Myocyte (in vitro differentiated cells): ENCODE measurements at regions not wholly inside any gene's neighbourhood (a gene's known extent, or its start where the extent isn't known, plus 50 kb on each side); places are given as distances from the start of the nearest gene placed in this dataset.
A peak's percentile ranks its signal among the peaks of the same experiment; 100 is the strongest.

Experiments
- DNase-seq: peaks from one replicate; pipeline ENCODE4 v3.0.0-alpha.2; 2012; ENCODE audit warnings: low read depth

DNA sequence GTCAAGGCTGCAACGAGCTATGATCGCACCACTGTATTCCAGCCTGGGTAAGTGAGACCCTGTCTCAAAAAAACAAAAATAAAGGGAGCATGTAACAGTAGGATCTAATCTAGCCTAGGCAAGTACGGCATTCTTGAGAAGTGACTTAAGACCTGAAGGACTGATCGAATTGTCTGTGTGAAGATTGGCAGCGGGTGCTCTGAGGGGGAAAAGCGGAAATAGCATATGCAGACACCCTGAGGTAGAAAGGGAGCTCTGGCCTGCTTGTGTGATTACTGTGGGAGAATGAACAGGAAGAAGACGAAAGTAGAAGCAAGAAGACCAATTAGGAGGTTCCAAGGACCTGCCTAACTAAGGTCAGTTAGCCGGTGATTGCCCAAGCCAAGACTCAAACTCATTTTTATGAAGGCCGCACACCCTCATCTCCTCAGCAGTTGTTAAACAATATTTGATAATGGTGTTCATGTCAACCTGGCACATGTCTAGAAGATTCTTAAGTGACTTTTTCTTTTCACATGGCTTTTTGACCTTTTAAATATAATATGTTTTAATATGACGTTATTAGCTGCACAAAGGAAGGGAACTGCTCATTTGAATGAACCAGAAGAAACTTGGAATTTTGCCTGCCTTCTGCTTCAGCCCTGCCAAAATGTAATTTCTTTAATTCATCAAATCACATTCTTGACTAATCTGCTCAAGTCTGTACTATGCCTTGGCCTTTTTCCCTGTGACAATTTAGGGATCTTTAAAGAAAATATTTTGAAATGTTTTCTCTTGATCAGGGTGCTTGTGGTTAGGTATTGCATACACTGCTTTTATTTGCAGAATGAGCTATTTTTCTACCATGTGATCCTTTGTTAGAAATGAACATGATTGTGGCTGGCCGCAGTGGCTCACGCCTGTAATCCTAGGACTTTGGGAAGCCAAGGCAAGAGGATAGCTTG lies 289.2 kb upstream of the DMRT1 start:
- no peak for DNase-seq

DNA sequence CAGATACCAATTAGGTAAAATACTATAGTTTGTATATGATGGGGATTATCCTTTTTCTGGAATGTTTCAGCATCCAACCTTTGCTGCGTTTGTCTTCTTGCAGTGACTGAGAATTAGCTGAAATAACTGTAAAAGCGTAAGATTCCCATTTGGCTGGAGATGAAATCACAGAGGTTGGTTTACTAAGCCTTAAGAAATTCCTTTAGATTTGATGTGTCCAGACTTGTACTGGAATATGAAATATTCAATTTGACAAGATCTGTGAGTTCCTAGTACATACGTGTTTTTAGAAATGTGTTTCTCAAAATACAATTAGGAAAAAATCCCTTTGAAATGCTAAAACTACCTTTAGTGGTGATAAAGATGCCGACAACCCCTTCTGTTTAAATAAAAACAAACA lies 286.0 kb upstream of the DMRT1 start:
- DNase-seq, result no peak

DNA sequence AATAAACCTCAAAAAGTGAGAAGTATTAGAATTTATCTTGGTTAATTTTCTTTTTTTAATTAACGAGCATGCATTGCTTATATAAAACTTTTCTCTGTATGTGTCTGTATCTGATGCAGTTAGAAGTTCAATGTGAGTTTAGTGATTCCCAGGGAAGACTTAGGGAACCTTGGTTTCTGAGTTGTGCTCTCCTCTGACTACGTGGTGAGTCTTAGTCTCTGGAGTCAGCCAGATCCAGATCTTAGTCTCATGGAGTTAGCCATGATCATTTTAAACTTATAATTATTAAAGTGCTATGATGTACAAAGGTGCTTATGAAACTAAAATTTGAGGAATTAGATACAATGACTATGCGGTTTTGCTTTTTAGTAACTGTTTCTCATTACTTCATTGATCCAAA lies 285.3 kb upstream of the DMRT1 start:
- DNase-seq, result no peak

DNA sequence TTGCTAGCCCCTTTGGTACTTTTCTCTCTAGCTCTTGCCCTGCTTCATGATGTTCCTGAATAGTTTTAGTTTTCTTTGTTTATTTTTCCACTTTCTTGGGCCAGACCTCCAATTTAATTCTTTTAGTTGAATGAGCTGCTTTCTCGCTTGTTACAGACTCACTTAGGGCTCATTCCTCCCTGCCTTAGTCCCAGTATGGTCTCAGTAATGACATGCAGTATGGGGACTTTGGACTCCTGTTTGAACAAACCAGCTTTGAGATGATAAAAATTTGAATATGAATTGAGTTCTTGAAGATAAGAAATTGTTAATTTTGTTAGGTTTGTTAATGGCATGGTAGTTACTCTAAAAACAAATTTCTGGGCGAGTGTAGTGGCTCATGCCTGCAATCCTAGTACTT lies 284.8 kb upstream of the DMRT1 start:
- no peak for DNase-seq

DNA sequence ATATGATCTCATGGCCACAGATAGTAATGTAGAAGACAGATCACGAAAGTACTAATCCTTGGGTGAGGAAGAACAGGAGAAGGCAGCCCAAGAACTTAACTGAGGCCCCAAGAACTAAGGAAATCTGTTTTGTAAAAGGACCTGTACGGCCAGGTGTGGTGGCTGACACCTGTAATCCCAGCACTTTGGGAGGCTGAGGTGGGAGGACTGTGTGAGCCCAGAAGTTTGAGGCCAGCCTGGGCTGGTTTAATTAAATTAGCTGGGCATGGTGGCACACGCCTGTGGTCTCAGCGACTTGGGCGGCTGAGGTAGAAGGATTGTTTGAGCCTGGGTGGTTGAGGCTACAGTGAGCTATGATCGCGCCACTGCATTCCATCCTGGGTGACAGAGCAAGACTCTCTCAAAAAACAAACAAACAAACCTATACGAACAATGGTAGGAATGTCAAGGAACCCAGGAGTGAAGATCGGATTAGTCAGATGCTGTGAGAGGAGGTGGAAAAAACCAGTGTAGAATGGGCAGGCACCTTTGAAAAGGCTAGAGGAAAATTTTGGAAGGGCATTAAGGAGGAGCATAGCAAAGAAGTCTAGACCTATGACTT lies 283.8 kb upstream of the DMRT1 start:
- DNase-seq, result no peak

DNA sequence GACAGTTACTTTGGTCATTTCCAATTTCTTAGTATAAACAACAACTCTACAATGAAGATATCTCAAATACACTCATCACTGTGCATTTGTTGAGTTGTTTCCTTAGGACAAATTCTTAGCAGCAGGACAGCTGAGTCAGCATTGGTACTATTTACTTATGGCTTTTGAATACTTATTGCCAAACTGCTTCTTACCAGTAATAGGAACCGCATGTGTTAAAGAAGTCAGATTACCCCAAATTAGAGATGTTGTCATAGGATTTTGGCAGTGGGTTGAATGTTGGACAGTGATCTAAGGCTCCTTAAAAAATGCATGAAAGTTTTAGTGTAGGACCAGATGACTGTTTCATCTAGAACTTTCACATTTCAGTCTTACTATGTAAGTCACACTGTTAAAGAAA lies 280.1 kb upstream of the DMRT1 start:
- DNase-seq, result no peak

DNA sequence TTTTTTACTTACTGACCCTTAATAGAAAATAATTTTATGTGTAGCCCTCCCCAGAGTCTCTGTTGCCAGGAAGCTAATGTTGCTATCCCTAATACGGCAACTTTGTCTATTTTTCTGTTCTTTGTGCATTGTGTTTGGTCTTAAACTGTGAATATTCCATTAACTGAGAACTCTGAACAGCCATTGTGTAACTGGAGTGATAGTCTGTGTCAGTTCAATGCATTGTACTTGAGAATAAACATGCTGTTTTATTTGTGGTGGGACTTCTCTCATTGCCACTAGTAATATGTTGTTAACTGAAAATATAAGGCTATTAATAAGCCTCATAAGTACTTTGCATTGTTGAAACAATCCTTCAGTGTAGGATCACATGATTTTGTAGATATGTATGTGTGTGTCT lies 278.3 kb upstream of the DMRT1 start:
- DNase-seq, result no peak

DNA sequence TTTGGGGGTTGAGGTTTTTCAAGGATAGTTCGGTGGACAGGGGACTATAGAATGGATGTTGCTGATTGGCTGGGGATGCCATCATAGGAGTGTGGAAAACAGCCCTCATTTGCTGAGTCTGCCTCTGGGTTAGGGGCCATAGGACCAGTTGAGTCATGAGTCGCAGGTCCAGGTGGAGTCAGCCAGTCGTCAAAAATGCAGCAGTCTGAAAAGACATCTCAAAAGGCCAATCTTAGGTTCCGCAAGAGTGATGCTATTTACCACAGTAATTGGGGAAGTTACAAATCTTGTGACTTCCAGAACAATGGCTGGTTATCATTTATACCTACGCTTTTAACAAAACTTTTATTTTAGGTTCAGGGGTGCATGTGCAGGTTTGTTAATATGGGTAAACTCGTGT lies 276.0 kb upstream of the DMRT1 start:
- DNase-seq, result no peak

DNA sequence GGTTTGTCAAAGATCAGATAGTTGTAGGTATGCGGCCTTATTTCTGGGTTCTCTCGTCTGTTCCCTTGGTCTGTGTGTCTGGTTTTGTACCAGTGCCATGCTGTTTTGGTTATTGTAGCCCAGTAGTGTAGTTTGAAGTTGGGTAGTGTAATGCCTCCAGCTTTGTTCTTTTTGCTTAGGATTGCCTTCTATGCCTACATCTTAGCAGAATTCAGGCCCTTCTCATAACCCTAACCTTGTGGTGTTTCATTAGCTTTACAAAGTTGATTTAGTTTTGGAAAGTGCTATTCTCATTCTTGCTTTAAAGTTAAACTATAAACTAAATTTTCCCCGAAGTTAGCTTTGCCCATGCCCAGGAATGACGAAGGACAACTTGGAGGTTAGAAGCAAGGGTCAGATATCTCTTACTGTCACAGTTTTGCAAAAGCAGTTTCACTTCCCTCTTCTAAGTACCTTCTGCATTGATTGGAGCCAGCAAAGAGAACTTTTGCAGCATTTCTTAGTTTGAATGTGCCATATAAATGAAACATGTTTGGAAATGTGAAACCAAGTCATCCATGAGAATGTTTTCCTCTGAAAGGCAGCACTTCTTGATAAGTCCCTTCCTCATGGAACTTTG lies 274.3 kb upstream of the DMRT1 start:
- no peak for DNase-seq

DNA sequence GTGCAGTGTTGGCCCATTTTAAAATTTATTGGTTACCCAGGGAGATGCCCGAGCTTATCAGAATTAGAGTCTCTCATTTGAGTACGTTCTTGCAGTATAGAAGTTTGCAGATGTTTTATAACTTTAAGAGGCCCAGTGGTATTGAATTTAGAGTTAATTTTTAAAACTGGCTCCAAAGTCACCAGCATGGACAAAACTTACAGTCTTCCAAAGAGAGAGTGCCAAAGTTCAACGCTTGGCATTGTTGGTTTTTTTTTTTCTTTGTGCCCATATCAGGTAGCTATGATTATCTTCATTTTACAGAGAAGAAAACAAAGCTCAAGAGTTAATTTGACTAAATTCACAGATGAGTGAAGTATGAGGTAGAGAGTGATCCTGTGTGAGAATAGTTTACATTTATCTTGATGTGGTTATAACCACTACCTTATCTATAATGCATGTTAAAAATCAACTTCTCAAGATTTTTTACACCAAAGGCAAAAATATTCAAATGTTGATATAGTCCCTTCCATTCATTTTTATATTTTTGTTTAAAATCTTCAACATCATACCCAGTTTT lies 273.7 kb upstream of the DMRT1 start:
- DNase-seq, result no peak

DNA sequence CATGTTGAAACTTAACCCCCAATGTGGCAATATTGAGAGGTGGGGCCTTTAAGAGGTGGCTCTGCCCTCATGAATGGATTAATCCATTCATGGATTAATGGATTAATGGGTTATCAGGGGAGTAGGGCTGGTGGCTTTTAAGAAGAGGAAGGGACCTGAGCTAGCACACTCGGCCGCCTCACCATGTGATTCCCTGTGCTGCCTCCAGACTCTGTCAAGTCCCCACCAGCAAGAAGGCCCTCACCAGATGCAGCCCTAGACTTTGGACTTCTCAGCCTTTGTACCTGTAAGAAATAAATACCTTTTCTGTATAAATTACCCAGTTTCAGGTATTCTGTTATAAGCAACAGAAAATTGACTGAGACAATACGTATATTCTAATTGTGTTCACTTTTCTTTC lies 272.2 kb upstream of the DMRT1 start:
- no peak for DNase-seq

DNA sequence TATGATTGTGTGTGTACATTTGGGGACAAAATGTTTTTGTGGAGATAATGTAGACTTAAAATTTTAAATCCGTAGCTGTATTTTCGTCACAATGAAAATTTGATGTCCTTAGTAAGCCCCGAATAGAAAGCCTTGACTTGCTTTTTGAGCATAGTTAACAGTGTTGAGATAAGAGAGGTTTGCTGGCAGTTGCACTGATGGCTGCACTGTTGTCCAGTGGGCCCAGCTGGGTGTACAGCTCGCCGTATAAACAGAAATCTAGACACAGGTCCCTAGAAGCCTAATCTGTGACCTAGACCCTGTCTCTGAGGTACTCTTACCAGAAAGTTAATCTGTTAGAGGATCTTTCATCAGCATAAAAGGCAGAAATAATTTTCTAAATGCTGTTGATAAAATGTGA lies 271.3 kb upstream of the DMRT1 start:
- no peak for DNase-seq

DNA sequence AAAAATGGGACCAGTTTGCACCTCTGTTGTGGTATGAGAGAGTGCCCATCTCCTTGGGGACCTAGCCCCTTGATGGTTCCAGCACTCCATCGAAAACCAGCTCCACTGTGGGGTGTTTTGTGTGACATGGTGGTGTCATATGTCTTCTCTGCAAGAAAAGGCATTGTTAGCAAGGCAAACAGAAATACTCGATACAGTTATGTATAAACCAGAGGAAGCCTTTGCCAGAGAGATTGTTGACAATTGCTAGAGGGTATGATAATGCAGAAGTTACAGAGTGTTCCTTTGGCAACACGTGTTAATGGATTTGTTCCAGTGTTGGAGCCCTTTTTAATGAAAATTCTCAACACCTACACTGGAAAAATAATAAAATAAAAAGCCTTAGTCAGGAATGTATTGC lies 270.4 kb upstream of the DMRT1 start:
- no peak for DNase-seq

DNA sequence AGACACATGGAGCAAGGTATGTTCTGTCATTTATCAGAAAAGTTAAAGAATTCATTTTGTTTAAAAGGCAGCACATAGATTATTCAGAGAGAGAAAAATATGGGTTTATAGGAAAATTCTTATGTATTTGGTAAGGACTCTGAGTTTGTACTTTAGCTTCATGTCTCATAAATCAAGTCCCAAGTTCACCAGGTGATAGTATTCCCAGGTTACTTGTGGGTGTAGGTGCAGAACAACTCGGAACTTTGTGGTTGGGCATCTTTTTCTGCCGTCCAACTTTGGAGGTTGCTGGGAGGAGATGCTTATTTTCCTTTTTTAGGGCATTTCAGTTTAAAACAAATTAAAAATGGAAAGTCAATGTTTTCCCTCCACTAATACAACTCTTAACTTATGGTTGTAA lies 269.8 kb upstream of the DMRT1 start:
- no peak for DNase-seq

DNA sequence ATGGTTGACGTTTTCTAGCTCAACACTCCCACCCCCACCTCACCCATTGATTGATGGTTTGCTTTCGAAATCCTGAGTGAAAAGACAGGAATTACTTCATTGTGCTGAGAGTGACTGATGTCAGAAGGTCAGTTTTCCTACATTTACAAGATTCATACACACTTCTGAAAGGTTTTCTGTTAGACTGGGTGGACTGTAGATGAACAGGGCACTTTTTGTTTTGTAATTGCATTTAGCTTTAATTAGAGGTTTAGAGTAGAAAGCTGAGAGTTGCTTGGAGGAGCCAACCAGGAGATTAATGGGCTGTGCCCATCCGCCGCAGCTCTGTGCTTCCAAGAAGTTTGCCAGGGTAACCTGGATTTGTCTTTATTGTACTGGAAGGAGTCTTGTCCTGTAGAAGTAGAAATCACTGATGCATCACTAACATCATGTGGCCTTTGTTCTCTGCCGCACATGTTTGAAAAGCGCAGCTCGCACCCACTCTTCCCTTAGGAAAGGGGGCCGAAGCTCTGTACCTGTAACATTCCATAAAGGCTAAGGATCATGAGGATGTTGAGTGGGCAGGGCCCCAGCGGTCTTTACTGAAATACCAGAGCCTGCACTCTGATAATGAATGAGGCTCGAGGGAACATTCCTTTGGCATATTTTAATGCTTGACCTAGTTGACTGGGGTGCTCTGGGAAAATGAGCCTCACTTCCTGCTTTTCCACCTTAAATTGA lies 267.6 kb upstream of the DMRT1 start:
- DNase-seq, result no peak

DNA sequence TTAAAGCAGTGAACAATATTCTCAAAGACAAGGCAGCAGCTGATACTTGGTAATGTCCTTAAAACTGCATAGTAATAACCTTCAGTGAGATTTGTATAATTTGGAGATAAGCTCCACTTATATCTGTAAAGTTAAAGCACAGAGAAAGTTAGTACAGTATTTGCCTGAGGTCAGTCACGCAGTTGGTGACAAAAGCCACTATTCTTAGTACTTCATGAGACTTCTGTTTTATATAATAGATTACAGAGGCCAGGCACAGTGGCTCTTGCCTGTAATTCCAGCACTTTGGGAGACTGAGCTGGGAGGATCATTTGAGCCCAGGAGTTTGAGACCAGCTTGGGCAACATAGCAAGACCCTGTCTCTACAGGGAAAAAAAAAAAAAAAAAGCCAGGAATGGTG lies 266.4 kb upstream of the DMRT1 start:
- DNase-seq, result no peak

DNA sequence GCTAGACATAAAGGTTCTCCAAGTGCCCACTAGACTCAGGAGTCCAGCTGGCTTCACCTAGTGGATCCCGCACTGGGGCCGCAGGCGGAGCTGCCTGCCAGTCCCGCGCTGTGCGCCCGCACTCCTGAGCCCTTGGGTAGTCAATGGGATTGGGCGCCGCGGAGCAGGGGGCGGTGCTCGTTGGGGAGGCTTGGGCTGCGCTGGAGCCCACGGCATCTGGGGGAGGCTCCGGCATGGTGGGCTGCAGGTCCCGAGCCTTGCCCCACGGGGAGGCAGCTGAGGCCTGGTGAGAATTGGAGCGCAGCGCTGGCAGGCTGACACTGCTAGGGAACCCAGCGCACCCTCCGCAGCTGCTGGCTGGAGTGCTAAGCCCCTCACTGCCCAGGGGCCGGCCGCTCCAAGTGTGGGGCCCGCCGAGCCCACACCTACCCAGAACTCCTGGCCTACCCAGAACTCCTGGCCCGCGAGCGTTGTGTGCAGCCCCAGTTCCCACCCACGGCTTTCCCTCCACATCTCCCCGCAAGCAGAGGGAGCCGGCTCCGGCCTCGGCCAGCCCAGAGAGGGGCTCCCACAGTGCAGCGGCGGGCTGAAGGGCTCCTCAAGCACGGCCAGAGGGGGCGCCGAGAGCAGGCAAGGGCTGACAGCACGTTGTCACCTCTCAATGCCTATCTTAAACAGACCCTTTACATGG lies 260.7 kb upstream of the DMRT1 start:
- no peak for DNase-seq

DNA sequence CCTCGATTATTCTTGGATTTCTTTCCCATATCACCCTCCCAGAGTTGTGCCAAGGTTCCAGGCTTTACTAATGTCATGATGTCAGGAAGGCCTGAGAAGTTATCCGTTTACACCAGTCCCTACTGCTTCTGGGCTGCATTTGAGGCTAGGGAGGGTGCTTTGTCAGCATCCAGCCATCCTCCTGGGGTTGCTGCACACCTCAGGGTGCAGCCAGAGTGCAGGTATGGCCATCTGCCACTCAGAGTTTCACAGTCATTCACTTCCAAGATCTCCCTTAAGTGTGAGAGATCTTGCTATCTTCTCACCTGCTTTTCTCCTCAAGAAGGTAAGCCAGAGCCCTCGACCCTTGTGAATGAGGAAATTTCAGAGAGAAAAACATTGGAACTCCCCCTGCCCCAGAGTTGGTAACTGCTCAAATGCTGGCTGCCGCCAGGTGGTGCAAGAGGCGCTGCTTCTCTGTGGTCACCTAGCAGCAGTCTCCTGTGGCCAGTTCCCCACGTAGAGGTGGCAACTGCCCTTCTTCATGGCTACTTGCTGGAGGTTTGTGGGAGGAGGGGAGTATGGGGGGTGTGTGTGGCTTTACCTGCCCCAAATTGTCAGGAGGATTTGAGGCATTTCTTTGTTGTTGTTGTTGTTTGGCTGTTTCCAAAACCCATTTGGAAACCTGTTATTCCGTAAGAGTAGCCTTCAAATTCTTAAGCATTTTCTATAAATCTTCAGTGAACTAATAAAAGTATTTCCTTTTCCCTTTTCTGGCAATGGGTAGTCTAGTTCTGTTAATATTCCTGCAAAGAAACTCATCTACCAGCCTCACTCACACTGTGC lies 259.6 kb upstream of the DMRT1 start:
- DNase-seq, result peak; percentile 5

DNA sequence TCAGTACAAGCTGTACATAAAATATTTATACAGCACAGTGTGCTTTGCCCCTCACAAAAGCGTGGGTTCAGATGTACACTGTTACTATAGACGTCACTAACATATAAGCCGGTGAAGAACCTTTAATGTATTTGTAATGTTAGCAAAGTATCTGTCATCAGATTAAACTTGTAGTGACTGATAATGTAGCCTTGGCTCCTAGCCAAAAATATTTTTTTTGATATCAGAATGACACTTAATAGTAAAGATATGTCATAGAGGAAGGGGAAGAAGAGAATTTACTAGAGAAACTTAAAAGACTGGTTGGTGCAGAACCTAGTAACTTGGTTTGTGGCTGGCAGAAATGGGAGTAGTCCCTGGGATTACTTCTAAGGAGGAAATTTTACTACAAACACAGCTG lies 258.7 kb upstream of the DMRT1 start:
- DNase-seq, result no peak

DNA sequence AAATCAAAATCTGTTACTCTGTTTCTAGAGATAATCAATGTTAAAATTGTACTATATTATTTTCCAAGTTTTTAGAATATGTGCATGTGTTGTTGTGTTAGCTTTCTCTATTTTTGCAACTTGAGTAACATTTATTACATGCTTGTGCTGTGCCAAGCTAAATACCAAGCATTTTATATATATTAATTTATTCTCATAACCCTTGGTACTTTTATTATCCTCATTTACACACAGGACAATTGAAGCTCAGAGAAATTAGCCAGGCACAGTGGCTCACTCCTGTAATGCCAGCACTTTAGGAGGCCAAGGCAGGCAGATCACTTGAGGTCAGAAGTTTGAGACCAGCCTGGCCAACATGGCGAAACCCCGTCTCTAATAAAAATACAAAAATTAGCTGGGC lies 254.0 kb upstream of the DMRT1 start:
- no peak for DNase-seq
